ENCODE measurements at regions not wholly inside any gene's neighbourhood (a gene's known extent, or its start where the extent isn't known, plus 50 kb on each side); places are given as distances from the start of the nearest gene placed in this dataset.

DNA sequence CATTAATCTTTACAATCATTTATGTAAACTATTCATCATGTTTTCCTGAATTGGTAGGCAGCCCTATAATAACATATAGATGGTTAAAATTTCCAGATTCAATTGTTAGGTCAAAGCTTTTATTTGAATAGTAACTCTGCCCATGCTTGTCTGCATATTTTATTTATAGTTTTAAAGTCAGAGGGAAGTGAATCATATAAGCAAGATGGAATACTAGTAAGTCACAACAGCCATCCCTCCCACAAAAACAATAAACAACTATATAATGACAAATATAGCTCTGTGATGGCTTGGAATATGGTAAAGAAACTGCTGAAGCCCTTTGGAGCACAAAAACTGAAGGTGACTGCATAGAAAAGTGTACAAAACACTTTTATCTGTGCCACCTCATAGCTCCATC lies 156.3 kb upstream of the TMEM106B start:
- Histone ChIP-seq H3F3A (ENCODE audit: insufficient read depth, low read length, poor library complexity, severe bottlenecking) (no peaks in the 10 kb centered on the region), H3K9me2 (ENCODE audit: insufficient read depth, low read length) (no peaks in the 10 kb centered on the region), H3K27me3 (ENCODE audit: insufficient read depth, low read depth, low read length) (no peaks in the 10 kb centered on the region), H3K36me3 (ENCODE audit: insufficient read depth, low read length) (no peaks in the 10 kb centered on the region), H3K4me2 (ENCODE audit: low read length) (no peak overlapping the region), H4K20me1 (ENCODE audit: insufficient read depth) (no peaks in the 10 kb centered on the region), H3K27ac (ENCODE audit: low read length) (no peak overlapping the region), H3K9ac (ENCODE audit: low read length) (no peak overlapping the region), H3K4me3 (ENCODE audit: low read length) (no peak overlapping the region), H3K79me2 (replicated peaks; ENCODE audit: insufficient read depth, low read length) (no peaks in the 10 kb centered on the region), H3K9me3 (ENCODE audit: low read length) (peaks cover 3% of the 10 kb centered on the region), H2AFZ (ENCODE audit: low read depth, low read length) (no peak overlapping the region)
- no peak for TF ChIP-seq RAD21 (conservative IDR thresholded peaks at IDR 0.05)

DNA sequence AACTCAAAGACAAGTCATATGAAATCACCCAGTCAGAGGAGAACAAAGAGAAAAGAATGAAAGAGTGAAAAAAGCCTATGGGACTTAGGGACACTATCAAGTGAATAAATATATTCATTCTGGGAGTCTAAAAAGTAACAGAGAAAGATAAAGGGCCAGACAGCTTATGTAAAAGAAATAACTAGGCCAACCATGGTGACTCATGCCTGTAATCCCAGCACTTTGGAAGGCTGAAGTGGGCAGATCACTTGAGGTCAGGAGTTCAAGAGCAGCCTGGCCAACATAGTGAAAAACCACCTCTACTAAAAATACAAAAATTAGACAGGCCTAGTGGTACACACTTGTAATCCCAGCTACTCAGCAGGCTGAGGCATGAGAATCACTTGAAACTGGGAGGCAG lies 154.7 kb upstream of the TMEM106B start:
- H3K9me2 ChIP-seq (ENCODE audit: insufficient read depth, low read length), result no peaks in the 10 kb centered on the region
- H2AFZ ChIP-seq (ENCODE audit: low read depth, low read length), result no peak overlapping the region
- TF ChIP-seq RAD21 (conservative IDR thresholded peaks at IDR 0.05), result no peak
- TF ChIP-seq, protein P1, sequence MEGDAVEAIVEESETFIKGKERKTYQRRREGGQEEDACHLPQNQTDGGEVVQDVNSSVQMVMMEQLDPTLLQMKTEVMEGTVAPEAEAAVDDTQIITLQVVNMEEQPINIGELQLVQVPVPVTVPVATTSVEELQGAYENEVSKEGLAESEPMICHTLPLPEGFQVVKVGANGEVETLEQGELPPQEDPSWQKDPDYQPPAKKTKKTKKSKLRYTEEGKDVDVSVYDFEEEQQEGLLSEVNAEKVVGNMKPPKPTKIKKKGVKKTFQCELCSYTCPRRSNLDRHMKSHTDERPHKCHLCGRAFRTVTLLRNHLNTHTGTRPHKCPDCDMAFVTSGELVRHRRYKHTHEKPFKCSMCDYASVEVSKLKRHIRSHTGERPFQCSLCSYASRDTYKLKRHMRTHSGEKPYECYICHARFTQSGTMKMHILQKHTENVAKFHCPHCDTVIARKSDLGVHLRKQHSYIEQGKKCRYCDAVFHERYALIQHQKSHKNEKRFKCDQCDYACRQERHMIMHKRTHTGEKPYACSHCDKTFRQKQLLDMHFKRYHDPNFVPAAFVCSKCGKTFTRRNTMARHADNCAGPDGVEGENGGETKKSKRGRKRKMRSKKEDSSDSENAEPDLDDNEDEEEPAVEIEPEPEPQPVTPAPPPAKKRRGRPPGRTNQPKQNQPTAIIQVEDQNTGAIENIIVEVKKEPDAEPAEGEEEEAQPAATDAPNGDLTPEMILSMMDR (IDR thresholded peaks at IDR 0.05; ENCODE audit: poor library complexity, severe bottlenecking), result no peak
- TF ChIP-seq, protein P2, sequence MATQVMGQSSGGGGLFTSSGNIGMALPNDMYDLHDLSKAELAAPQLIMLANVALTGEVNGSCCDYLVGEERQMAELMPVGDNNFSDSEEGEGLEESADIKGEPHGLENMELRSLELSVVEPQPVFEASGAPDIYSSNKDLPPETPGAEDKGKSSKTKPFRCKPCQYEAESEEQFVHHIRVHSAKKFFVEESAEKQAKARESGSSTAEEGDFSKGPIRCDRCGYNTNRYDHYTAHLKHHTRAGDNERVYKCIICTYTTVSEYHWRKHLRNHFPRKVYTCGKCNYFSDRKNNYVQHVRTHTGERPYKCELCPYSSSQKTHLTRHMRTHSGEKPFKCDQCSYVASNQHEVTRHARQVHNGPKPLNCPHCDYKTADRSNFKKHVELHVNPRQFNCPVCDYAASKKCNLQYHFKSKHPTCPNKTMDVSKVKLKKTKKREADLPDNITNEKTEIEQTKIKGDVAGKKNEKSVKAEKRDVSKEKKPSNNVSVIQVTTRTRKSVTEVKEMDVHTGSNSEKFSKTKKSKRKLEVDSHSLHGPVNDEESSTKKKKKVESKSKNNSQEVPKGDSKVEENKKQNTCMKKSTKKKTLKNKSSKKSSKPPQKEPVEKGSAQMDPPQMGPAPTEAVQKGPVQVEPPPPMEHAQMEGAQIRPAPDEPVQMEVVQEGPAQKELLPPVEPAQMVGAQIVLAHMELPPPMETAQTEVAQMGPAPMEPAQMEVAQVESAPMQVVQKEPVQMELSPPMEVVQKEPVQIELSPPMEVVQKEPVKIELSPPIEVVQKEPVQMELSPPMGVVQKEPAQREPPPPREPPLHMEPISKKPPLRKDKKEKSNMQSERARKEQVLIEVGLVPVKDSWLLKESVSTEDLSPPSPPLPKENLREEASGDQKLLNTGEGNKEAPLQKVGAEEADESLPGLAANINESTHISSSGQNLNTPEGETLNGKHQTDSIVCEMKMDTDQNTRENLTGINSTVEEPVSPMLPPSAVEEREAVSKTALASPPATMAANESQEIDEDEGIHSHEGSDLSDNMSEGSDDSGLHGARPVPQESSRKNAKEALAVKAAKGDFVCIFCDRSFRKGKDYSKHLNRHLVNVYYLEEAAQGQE (IDR thresholded peaks at IDR 0.05; ENCODE audit: borderline replicate concordance), result no peak
- no peak for TF ChIP-seq EP300 (conservative IDR thresholded peaks at IDR 0.05; ENCODE audit: poor library complexity, severe bottlenecking)
- no peak for TF ChIP-seq POLR2AphosphoS5 (IDR thresholded peaks at IDR 0.05)
- no peak overlapping the region for H3K27ac ChIP-seq (ENCODE audit: low read length)
- peaks cover 3% of the 10 kb centered on the region for H3K9me3 ChIP-seq (ENCODE audit: low read length)
- no peaks in the 10 kb centered on the region for H4K20me1 ChIP-seq (ENCODE audit: insufficient read depth)
- H3K9ac ChIP-seq (ENCODE audit: low read length), result no peak overlapping the region
- no peaks in the 10 kb centered on the region for H3K27me3 ChIP-seq (ENCODE audit: insufficient read depth, low read depth, low read length)
- no peaks in the 10 kb centered on the region for H3F3A ChIP-seq (ENCODE audit: insufficient read depth, low read length, poor library complexity, severe bottlenecking)
- no peaks in the 10 kb centered on the region for H3K36me3 ChIP-seq (ENCODE audit: insufficient read depth, low read length)
- H3K79me2 ChIP-seq (replicated peaks; ENCODE audit: insufficient read depth, low read length), result no peaks in the 10 kb centered on the region
- H3K4me3 ChIP-seq (ENCODE audit: low read length), result no peak overlapping the region
- H3K4me2 ChIP-seq (ENCODE audit: low read length), result no peak overlapping the region

DNA sequence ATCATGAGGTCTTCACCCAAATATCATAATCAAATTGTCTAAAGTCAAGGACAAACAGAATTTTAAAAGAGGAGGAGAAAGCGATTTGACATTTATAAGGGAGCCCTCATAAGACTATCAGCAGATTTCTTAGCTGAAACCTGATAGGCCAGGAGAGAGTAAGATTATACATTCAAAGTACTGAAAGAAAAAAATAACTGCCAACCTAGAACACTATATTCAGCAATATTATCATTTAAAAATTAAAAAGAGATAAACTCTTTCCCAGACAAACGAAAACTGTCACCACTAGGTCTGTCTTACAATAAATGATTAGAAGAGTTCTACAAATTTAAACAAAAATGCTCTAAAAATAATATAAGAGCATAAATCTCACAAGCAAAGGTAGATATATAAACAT lies 154.1 kb upstream of the TMEM106B start:
- no peaks in the 10 kb centered on the region for H3K79me2 ChIP-seq (replicated peaks; ENCODE audit: insufficient read depth, low read length)
- H3K27ac ChIP-seq (ENCODE audit: low read length), result no peak overlapping the region
- peaks cover 3% of the 10 kb centered on the region for H3K9me3 ChIP-seq (ENCODE audit: low read length)
- no peaks in the 10 kb centered on the region for H4K20me1 ChIP-seq (ENCODE audit: insufficient read depth)
- no peaks in the 10 kb centered on the region for H3K36me3 ChIP-seq (ENCODE audit: insufficient read depth, low read length)
- H2AFZ ChIP-seq (ENCODE audit: low read depth, low read length), result no peak overlapping the region
- no peaks in the 10 kb centered on the region for H3F3A ChIP-seq (ENCODE audit: insufficient read depth, low read length, poor library complexity, severe bottlenecking)
- no peaks in the 10 kb centered on the region for H3K9me2 ChIP-seq (ENCODE audit: insufficient read depth, low read length)
- H3K9ac ChIP-seq (ENCODE audit: low read length), result no peak overlapping the region
- TF ChIP-seq EP300 (conservative IDR thresholded peaks at IDR 0.05; ENCODE audit: poor library complexity, severe bottlenecking), result no peak
- TF ChIP-seq MXI1 (conservative IDR thresholded peaks at IDR 0.05; ENCODE audit: poor library complexity, severe bottlenecking), result no peak
- TF ChIP-seq SMC3 (conservative IDR thresholded peaks at IDR 0.05; ENCODE audit: poor library complexity), result no peak
- TF ChIP-seq TAF1 (IDR thresholded peaks at IDR 0.05; ENCODE audit: low read depth), result no peak
- TF ChIP-seq, protein P1 (IDR thresholded peaks at IDR 0.05; ENCODE audit: poor library complexity, severe bottlenecking), result no peak
- TF ChIP-seq EZH2 (IDR thresholded peaks at IDR 0.05; ENCODE audit: borderline replicate concordance, insufficient read depth, low read length, poor library complexity, severe bottlenecking), result no peak
- no peak for TF ChIP-seq RAD21 (conservative IDR thresholded peaks at IDR 0.05)
- no peak for TF ChIP-seq POLR2AphosphoS5 (IDR thresholded peaks at IDR 0.05)
- TF ChIP-seq, protein P2 (IDR thresholded peaks at IDR 0.05; ENCODE audit: borderline replicate concordance), result no peak
- no peak overlapping the region for H3K4me3 ChIP-seq (ENCODE audit: low read length)
- no peaks in the 10 kb centered on the region for H3K27me3 ChIP-seq (ENCODE audit: insufficient read depth, low read depth, low read length)
- H3K4me2 ChIP-seq (ENCODE audit: low read length), result no peak overlapping the region
